ENCODE measurements at regions not wholly inside any gene's neighbourhood (a gene's known extent, or its start where the extent isn't known, plus 50 kb on each side); places are given as distances from the start of the nearest gene placed in this dataset.

GRCh38 chr1:172717722-172718465 lies 59.0 kb downstream of the FASLG start:
- ChIA-PET CTCF (interaction anchor here (0.9 to 6.4 kb wide), 12 partner anchors 8 to 111 kb away, joined by 3 to 138 read pairs (median 5); partner anchors contain the start of gene FASLG), POLR2A (interaction anchor here (0.9 to 1.0 kb wide), 3 partner anchors 59 to 112 kb away, joined by 3 to 5 read pairs (median 4); partner anchors contain the start of gene FASLG)
- Mint-ChIP-seq H3K36me3 (ENCODE audit: low read depth) (no peaks in the 10 kb centered on the region), H3K4me1 (ENCODE audit: low read depth) (peaks cover 51% of the 10 kb centered on the region), H3K9me3 (no peaks in the 10 kb centered on the region), H3K27ac (no peak overlapping the region), H3K4me3 (no peak overlapping the region), H3K27me3 (peaks cover 5% of the 10 kb centered on the region)
- DNase-seq (no peak), ATAC-seq (no peak)
- no peak for TF ChIP-seq CTCF (IDR thresholded peaks at IDR 0.05)
- intact Hi-C loops (cut with micrococcal nuclease) = loop anchor here (2.0 to 5.0 kb wide), 2 partner anchors 109 to 266 kb away; no protein-coding TSS in a partner anchor

- Mint-ChIP-seq H3K9me3 (no peaks in the 10 kb centered on the region), H3K4me3 (no peak overlapping the region), H3K4me1 (ENCODE audit: low read depth) (peaks cover 46% of the 10 kb centered on the region), H3K27ac (no peak overlapping the region), H3K27me3 (peaks cover 5% of the 10 kb centered on the region), H3K36me3 (ENCODE audit: low read depth) (no peaks in the 10 kb centered on the region)
- no peak for ATAC-seq
- no peak for DNase-seq
- intact Hi-C loops (cut with micrococcal nuclease) = loop anchor here (2.0 to 5.0 kb wide), 2 partner anchors 110 to 267 kb away; no protein-coding TSS in a partner anchor
- POLR2A ChIA-PET = interaction anchor here (0.6 to 1.3 kb wide), 4 partner anchors 45 to 277 kb away, joined by 3 read pairs; no protein-coding TSS in a partner anchor
- no peak for TF ChIP-seq CTCF (IDR thresholded peaks at IDR 0.05)
- CTCF ChIA-PET = interaction anchor here (0.7 to 6.4 kb wide), 33 partner anchors 9 to 484 kb away, joined by 3 to 138 read pairs (median 6); partner anchors contain the start of gene FASLG
Measured at GRCh38 chr1:172719066-172719627, 60.2 kb downstream of the FASLG start.

- H3K36me3 Mint-ChIP-seq (ENCODE audit: low read depth) = no peaks in the 10 kb centered on the region
- TF ChIP-seq CTCF (IDR thresholded peaks at IDR 0.05) = peak; percentile 93
- peaks cover 5% of the 10 kb centered on the region for H3K27me3 Mint-ChIP-seq
- ChIA-PET CTCF (interaction anchor here (0.6 to 6.4 kb wide), 42 partner anchors 9 to 483 kb away, joined by 3 to 138 read pairs (median 4); partner anchors contain the start of gene FASLG), POLR2A (interaction anchor here (0.8 to 1.3 kb wide), 2 partner anchors 11 to 278 kb away, joined by 3 read pairs; no protein-coding TSS in a partner anchor)
- H3K4me3 Mint-ChIP-seq = no peak overlapping the region
- intact Hi-C loops (cut with micrococcal nuclease) = loop anchor here (2.0 to 10.0 kb wide), 3 partner anchors 111 to 267 kb away; partner anchors contain the start of gene SUCO
- ATAC-seq (peak; percentile 71), DNase-seq (no peak)
- H3K27ac Mint-ChIP-seq = peak overlapping the region; percentile 11
- no peaks in the 10 kb centered on the region for H3K9me3 Mint-ChIP-seq
- H3K4me1 Mint-ChIP-seq (ENCODE audit: low read depth) = peaks cover 49% of the 10 kb centered on the region
Measured at GRCh38 chr1:172719694-172720138, 60.8 kb downstream of the FASLG start.

- intact Hi-C loops (cut with micrococcal nuclease) = loop anchor here (10.0 kb wide), 1 partner anchor 186 kb away; the partner anchor contains the start of gene SUCO
Measured at GRCh38 chr1:172720339-172720738, 61.4 kb downstream of the FASLG start.

More at GRCh38 chr1:172720339-172720738, 61.4 kb downstream of the FASLG start:
- Mint-ChIP-seq H3K9me3 (no peaks in the 10 kb centered on the region), H3K4me3 (no peak overlapping the region), H3K4me1 (ENCODE audit: low read depth) (peaks cover 55% of the 10 kb centered on the region), H3K36me3 (ENCODE audit: low read depth) (no peaks in the 10 kb centered on the region), H3K27ac (no peak overlapping the region), H3K27me3 (peaks cover 5% of the 10 kb centered on the region)
- ATAC-seq = no peak
- no peak for DNase-seq
- ChIA-PET CTCF (interaction anchor here (0.6 to 6.4 kb wide), 37 partner anchors 8 to 482 kb away, joined by 3 to 138 read pairs (median 6); partner anchors contain the start of gene FASLG), POLR2A (interaction anchor here (0.8 to 1.3 kb wide), 2 partner anchors 12 to 279 kb away, joined by 3 read pairs; no protein-coding TSS in a partner anchor)
- TF ChIP-seq CTCF (IDR thresholded peaks at IDR 0.05) = no peak
